ENCODE measurements at regions not wholly inside any gene's neighbourhood (a gene's known extent, or its start where the extent isn't known, plus 50 kb on each side); places are given as distances from the start of the nearest gene placed in this dataset.

DNA sequence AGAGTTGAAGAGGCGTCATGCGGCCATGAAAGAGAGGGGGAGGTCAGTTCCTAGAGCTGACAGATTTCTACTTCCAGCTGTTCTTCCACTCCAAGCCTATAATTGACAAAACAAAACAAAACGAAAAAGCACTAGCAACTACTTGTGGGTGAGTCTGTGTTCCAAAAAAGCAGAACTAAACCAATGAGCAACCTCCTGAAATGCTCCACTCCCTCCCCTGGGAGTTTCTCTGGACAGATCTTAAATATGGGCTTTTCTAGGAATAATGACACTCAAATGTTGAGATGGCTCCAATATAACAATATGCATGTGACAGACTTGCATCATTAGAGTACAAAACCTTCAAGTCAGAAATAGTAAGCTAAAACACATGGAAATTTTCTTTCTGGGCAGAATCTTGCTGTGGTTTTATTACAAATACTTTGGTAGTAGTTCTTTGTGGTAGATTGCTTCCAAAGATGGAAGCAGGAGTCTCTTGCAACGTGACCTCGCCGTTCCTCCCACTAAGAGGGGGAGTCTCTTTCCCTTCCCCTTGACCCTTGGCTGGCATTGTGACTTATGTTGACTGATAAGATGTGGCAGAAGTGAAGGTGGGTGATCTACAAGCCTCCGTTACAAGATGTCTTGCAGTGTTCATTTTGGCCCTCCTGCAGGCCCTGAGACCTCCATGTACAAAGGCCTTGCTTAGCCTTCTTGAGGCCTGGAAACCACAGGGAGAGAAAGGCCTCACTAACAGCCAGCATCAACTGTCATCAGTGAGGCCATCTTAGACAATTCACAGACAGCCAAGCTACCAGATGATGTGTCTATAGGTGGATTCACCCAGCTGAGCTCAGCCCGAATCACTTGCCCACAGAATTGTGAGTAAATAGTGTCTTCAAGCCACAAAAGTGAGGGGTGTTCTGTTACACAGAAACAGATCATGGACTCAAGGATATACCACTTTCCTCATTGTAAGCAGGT lies 173.1 kb upstream of the RFC3 start:
- H3K36me3 ChIP-seq (ENCODE audit: control insufficient read depth in 4 of 4, insufficient read depth in 3 of 4, low read depth in 1 of 4, low read length in 3 of 4): no peaks in the 10 kb centered on the region
- no peaks in the 10 kb centered on the region for H3K27me3 ChIP-seq (ENCODE audit: control insufficient read depth in 4 of 4, insufficient read depth in 4 of 4, low read length in 3 of 4)
- peaks cover 13 to 43% (median 23%) of the 10 kb centered on the region in 4 donors for H3K4me1 ChIP-seq (ENCODE audit: control insufficient read depth in 4 of 4, insufficient read depth in 4 of 4, low read length in 3 of 4)
- no peak overlapping the region for H3K9ac ChIP-seq (ENCODE audit: low read depth in 1 of 2, low read length in 2 of 2)
- 87% methylated on average over 8 of the region's 8 CpGs for WGBS
- H3K27ac ChIP-seq (ENCODE audit: low read depth in 1 of 2, low read length in 2 of 2): no peak overlapping the region
- no peak overlapping the region for H3K4me3 ChIP-seq (ENCODE audit: low read depth in 1 of 3, low read length in 3 of 3)
- H3K9me3 ChIP-seq (ENCODE audit: control insufficient read depth in 4 of 4, low read length in 3 of 4): no peaks in the 10 kb centered on the region
- DNase-seq (ENCODE audit: low spot score): no peak
- TF ChIP-seq HNF4G (IDR thresholded peaks at IDR 0.05): no peak
- no peak for TF ChIP-seq ZBTB33 (IDR thresholded peaks at IDR 0.05)
- no peak for TF ChIP-seq SP1 (IDR thresholded peaks at IDR 0.05)
- TF ChIP-seq RAD21 (IDR thresholded peaks at IDR 0.05): no peak
- TF ChIP-seq NR2F2 (IDR thresholded peaks at IDR 0.05): no peak
- TF ChIP-seq CTCF (IDR thresholded peaks at IDR 0.05; ENCODE audit: low read depth, low read length, missing input control): no peak
- no peak for TF ChIP-seq GABPA (IDR thresholded peaks at IDR 0.05 in 1 of 2, conservative IDR thresholded peaks at IDR 0.05 in 1 of 2)
- no peak for TF ChIP-seq FOXA1 (IDR thresholded peaks at IDR 0.05)
- no peak for TF ChIP-seq FOXA2 (IDR thresholded peaks at IDR 0.05)
- no peak for TF ChIP-seq RXRA (IDR thresholded peaks at IDR 0.05)
- TF ChIP-seq, protein P1, sequence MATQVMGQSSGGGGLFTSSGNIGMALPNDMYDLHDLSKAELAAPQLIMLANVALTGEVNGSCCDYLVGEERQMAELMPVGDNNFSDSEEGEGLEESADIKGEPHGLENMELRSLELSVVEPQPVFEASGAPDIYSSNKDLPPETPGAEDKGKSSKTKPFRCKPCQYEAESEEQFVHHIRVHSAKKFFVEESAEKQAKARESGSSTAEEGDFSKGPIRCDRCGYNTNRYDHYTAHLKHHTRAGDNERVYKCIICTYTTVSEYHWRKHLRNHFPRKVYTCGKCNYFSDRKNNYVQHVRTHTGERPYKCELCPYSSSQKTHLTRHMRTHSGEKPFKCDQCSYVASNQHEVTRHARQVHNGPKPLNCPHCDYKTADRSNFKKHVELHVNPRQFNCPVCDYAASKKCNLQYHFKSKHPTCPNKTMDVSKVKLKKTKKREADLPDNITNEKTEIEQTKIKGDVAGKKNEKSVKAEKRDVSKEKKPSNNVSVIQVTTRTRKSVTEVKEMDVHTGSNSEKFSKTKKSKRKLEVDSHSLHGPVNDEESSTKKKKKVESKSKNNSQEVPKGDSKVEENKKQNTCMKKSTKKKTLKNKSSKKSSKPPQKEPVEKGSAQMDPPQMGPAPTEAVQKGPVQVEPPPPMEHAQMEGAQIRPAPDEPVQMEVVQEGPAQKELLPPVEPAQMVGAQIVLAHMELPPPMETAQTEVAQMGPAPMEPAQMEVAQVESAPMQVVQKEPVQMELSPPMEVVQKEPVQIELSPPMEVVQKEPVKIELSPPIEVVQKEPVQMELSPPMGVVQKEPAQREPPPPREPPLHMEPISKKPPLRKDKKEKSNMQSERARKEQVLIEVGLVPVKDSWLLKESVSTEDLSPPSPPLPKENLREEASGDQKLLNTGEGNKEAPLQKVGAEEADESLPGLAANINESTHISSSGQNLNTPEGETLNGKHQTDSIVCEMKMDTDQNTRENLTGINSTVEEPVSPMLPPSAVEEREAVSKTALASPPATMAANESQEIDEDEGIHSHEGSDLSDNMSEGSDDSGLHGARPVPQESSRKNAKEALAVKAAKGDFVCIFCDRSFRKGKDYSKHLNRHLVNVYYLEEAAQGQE (IDR thresholded peaks at IDR 0.05): no peak
- TF ChIP-seq YY1 (IDR thresholded peaks at IDR 0.05): no peak
- TF ChIP-seq MAX (IDR thresholded peaks at IDR 0.05): no peak
